Thyroid gland (tissue), 4 donors: ENCODE measurements at regions not wholly inside any gene's neighbourhood (a gene's known extent, or its start where the extent isn't known, plus 50 kb on each side); places are given as distances from the start of the nearest gene placed in this dataset.

Experiments
- CTCF ChIP-seq, 6 experiments: fragments of 200-600 bp in 3 of 6; fragments of 450-650 bp in 3 of 6; sonication (generic) in 3 of 6; IDR thresholded peaks; one replicate each; pipeline ENCODE4 v1.5.1; 2016 to 2019; ENCODE audit warnings: antibody characterized with exemption in 6 of 6, mild to moderate bottlenecking in 2 of 6, inconsistent platforms in 1 of 6, moderate library complexity in 1 of 6
- POLR2A ChIP-seq, 2 donors: fragments of 450-650 bp; IDR thresholded peaks; one replicate each; pipeline ENCODE4 v1.6.1; 2017; ENCODE audit warnings: antibody characterized with exemption in 2 of 2, mild to moderate bottlenecking in 2 of 2, moderate library complexity in 1 of 2

- TF ChIP-seq CTCF (IDR thresholded peaks at IDR 0.05) (no peak), POLR2A (IDR thresholded peaks at IDR 0.05) (no peak)
These were observed 77.9 kb upstream of the RPS23 start for GRCh38 chr5:82356021-82356420.
